GM21786 (cell line): ENCODE measurements at regions not wholly inside any gene's neighbourhood (a gene's known extent, or its start where the extent isn't known, plus 50 kb on each side); places are given as distances from the start of the nearest gene placed in this dataset.

ENCODE experiments used
- ATAC-seq: cut with Tn5 transposase; IDR thresholded peaks from one replicate; pipeline ENCODE4 v1.9.1; 2021; ENCODE audit not compliant: unreplicated experiment

DNA sequence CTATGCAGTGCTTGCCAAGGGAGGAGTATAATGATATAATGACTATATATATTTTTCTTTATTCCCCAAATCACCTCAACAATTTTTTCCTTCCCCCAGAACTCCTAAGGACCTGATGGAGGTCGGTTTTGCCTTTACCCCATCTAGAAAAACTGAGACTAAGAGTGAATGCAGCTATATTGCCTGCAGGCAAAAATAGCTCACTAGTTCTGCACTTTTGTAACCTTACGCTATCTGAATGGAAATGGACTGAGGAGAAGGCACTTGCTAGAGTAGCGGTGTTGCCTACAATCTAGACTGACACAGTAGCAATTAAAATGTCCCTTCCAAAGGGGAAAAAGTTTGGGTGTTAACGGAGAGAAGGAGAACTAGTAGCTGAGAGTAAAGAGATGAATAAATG is 379.5 kb upstream of the SEMA6D start:
- ATAC-seq, result no peak

DNA sequence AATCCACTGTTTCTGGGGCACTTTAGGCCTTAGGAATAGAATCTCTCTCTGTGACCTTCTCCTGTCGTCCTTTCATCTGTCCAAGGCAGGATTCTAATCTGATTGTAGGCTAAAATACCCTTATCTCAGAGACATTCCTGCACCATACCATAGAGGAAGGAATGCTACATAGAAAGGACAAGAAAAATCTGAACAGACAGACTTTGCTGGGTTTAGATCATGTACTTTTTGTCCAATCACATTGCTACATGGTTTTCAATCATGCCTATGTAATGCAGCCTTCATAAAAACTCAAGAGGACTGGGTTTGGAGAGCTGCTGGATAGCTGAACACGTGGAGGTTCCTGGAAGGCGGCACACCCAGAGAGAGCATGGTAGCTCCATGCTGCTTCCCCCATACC is 378.5 kb upstream of the SEMA6D start:
- no peak for ATAC-seq

DNA sequence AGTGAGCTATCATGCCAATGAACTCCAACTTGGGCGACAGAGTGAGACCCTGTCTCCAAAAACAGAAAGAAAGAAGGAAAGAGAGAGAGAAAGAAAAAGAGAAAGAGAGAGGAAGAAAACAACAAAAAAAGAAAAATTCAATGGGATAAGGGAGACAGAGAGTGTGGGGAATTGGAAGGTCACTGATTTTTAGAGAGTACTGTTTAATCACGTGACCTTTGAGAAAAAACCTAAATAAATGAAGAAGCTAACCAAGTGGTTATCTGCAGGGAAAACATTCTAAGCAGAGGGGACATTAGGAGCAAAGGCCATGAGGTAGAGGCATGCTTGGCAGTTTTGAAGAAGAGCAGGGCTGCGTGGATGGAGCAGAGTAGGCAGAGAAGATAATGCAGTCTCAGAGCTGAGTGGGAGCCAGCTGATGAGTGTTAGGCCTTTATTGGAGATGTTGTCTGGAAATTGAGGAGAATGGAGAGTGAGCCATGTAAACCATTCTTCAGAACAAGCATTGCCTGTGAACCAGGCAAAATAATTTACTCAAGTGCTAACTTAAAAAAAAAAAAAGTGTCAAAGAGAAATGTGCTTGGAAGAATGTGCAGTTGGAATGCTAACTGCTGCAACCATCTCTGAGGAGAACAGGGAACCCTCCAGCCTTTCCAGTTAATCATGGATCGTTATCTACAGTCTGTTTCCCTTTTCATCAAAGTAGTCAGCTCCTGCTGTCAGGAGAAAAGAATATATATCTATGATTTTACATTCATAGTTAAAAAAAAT is 377.3 kb upstream of the SEMA6D start:
- no peak for ATAC-seq

DNA sequence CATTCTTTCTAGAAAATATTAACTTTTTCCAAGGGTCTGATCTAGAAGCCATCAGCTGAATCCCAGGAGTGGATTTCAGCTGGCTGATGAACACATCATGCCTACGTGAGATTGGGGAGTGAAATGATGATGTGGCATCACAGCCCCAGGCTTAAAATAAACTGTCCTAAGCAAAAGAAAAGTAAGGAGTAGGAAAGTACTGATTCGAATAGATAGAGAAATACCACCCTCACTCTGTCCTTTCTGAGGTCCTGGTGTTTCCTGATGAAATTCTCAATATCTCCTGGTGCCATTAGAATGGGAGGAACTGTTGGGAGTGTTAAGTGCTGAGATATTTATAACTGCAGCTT is 376.8 kb upstream of the SEMA6D start:
- no peak for ATAC-seq

DNA sequence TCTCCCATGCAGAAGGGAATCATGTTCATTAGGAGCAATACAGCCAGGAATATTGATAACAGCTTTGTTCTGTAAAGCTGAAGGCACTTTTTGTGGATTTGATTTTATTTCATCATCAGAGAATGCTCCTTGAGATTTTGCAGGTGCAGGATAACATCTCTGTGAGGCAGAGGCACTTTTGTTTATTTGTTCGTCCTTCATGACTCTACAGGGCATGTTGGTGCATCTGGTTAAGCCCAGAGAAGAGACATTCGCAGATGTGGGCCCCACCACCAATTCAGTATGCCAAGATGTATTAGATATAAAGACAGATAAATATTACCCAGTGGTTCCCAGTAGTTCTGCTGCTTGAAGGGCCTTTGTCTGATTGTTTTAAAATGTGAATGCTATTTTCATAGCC is 368.1 kb upstream of the SEMA6D start:
- no peak for ATAC-seq

DNA sequence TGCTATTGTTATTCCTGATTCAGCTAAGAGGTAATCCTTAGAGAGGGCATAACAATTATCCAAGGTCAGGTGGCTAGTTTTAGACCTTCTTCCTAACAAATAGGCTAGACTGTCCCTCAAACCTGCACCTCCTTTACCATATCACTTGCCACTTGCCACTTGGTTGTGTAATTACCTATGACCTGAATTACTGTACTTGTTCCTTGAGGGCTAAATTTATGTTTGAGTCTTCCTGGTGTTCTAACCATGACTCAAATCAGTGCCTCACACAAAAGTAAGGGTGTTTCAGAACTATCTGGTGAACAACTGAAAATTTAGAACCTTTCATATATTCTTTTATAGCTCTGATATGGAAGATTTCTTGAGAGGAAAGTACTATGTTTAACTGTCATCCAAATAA is 365.8 kb upstream of the SEMA6D start:
- no peak for ATAC-seq

DNA sequence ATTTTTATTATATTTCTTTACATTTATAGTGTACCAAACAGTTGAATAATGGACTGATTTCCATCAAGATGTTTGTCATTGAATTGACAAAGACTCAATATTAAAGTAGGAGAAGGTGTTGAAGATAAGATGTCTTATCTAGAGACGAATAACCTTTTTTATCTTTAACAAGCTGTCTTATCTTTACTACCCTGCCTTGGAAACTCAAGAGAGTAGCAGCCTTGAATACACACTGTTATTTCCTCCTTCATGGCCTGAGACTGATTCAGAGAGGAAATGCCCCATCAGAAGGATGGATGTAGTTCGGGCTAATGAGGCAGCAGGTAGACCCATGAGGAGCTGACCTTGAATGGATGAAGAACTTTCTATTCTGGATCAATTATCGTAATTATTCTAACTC is 365.1 kb upstream of the SEMA6D start:
- ATAC-seq, result no peak

DNA sequence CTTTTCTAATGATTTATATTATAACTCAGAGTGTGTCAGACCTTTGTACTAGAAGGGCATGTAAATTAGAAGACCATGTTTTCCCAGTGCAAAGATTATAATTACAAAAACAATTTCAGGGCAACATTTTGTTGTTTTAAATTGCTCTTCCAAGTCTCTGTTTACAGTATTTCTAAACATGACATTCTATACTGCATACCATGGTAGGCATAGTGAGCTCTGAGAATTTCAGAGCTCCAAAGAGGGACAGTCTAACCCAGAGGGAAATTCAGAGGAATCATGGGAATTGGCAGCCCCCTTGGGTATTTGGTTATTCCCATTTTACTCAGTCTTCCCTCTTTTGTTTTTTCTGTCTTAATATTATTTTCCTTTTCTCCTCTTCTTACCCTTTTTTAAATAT is 361.5 kb upstream of the SEMA6D start:
- no peak for ATAC-seq

DNA sequence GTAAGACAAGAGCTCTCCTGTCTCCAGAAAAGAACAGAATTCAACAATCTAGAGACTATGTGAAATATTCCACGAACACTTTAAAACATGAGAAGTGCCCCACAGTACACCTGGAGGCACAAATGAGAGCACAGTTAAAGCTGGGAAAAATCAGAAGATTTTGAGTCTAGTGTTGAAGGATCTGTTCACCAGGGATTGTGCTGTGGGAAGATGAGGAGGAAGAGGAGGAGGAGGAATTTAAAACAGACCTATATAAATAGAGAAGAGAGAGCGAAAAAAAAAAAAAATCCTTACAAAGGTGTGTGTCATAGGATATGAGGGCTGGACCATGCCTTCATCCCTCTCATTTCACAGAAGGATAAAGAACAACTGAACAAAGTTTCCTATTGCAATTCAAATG is 361.0 kb upstream of the SEMA6D start:
- ATAC-seq, result no peak

DNA sequence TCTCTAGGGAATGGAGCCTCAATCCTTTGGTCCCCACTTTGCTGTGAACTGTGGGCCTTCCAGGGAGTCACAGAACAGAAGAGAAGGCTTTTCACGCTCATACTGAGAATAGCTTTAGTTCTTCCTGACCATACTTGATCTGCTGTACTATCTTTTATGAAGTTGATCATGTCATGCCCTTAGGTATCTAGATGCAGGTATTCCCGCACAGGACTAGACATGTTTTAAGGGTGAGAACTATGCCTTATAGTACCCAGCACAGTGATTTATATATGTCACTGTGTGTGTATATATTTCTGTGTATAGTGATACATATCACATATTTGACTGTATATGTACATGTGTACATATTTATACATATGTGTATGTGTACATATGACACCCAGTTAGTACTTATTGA is 358.4 kb upstream of the SEMA6D start:
- no peak for ATAC-seq

DNA sequence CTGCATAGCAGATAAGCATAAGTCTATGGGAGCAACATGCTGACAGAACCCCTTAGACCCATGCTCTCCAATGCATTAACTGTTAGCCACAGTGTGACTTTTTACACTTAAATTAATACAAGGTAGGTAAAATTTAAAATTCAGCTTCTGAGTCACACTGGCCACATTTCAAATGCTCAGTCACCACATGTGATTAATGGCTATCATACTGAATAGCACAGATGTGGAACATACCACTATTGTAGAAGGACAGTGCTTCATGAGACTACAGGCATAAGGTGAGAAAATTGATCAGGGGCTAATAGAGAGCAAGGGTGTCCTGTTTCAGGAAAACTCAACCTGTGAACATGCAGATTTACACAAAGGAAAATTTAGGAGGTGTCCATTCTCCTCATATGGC is 357.0 kb upstream of the SEMA6D start:
- ATAC-seq, result no peak

DNA sequence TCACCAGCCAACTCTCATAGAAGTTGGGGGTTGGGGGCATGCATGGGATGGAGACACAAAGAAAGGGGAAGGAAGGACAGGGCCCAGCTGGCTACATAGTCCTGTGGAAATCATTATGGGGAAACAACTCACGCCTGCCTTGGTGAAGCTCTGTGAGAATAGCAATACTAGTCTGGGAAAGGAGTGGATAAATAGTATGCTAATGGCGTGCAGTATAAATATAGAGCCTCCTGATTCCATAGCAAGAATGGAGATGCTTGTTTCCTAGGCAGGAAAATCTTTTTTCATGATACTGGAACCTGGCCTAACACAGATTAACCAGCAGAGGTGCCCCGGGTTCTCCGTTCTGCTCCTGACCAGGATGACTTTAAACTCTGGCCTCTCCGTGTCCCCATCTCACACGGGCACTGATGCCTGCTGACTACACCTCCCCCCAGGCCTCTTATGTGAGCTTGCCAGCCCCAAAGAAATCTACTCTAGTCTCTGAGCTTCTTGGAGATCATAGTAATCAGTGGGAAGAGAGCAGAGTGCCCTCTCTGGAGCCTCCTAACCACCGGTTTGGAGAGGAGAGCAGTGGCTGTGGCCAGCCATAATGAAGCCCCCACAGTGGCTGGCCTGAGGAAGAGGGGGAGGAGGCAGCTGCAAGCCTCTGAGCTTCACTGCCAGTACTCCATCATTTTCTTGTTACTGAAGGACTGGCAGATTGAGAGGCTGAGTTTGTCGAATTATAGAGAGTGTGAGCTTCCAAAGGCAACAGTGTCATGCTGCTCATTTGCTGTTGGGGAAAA is 355.0 kb upstream of the SEMA6D start:
- ATAC-seq, result no peak

DNA sequence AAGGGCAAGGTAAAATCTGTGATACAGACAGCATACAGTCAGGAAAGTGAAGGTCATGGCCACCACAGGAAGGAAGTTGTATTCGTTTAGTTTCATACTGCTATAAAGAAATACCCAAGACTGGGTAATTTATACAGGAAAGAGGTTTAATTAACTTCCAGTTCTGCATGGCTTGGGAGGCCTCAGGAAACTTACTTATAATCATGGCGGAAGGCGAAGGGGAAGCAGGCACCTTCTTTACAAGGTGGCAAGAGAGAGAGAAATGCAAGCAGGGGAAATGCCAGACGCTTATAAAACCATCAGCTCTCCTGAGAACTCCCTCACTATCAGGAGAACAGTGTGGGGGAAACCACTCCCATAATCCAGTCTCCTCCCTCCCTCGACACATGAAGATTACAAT is 353.7 kb upstream of the SEMA6D start:
- ATAC-seq, result no peak

DNA sequence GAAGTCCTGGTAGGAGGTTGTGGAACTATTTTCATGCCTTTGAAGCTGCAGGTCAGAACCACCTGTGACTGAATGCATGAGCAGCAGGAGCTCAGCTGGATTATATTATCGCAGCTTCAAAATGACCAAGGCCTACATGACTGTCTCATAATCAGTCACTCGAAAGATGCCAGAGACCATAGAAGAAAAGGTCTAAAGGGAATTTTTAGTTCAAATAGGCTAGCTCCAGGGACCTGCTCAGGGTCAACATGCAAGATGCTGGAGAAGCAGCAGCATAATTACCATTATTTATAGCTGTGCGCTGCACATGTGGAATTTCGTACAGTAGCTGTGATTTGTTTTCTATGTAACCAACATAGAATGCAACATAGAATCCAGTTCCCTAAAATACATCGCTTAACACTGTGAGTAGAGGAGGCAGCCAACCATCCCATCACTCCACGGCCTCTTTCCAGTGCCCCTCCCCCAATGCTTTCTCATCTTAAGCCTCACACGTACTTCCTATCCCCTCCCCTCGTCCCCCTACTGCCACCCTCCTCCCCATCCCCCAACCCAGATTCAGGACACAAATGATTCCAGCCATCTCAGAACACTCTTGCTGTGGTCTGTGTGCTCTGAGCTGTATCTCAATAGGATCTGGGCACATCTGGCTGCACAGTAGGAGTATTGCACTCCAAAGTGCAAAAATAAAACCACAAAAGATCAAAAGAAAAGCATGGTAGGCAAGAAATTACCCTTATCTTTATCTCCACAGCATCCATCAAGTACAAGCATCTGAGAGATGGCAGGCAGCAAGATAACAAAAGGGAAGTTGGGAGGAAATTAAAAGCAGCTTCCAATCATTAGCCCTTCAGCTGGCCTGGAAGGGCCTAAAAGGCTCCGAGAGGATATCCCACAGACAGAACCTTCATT is 352.8 kb upstream of the SEMA6D start:
- ATAC-seq, result no peak

DNA sequence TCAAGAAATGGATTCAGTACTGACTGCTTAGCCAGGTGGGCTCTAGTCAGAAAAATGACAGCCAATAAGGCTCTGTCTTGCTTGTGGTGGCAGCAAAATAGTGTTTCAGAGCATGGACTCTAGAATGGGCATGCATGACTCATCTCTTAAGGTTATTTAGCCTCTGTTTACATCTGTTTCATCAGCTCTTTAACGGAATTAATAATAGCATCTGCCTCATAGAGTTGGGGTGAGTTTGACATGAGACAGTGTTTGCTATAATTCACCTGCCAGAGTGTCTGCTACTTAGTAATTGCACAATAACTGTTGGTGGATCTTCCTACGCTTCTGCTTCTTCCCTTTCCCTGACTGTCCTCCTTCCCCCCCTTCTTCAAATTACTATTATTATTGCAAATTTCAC is 350.4 kb upstream of the SEMA6D start:
- no peak for ATAC-seq

DNA sequence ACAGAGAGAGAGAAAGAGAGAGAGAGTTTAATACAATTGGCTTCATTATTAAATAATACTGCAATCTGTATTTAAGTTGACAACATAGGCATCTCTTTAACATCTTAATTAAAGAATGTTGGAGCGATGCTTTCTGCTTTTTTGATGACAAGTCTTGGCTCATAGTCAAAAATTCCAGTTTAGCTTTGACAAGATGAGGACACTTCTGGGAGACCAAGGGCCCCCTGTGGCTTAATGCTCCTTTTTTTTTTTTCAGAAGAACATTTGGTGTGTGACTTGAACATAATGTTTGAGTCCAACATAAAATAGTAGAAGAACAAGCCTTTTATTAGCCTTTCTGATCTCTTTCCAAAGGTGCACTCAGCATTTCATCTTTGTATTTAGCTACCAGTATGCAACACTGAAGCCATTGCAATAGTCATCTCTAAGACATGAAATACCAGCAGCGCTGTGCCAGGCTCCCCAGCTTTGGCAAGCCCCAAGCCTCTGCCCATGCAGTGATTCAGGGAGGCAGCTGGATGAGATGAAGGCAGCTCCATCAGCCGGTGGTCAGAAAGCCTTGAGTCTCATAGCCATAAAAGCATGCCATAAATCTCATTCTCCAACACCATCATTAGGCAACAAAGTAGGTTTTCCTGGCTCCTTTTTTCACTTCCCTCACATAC is 349.4 kb upstream of the SEMA6D start:
- no peak for ATAC-seq

DNA sequence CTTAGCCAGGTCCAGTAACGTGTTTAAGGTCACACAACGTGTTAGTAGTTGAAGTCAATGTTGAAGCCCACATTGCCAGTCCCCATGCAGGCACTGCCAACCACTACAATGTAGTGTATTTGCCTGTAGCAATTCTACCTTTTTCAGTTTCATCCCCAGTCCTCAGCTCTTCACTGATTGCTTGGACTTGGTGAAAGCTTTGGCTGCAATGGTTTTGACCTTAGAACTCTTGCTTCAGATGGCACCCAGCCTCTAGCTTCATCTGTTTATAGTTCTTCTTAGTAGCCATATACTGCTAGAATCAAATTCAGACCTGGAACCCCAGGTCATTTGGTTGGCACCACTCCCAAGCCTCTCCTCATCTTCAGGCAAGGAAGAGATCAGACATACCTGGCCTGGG is 345.4 kb upstream of the SEMA6D start:
- ATAC-seq, result no peak

DNA sequence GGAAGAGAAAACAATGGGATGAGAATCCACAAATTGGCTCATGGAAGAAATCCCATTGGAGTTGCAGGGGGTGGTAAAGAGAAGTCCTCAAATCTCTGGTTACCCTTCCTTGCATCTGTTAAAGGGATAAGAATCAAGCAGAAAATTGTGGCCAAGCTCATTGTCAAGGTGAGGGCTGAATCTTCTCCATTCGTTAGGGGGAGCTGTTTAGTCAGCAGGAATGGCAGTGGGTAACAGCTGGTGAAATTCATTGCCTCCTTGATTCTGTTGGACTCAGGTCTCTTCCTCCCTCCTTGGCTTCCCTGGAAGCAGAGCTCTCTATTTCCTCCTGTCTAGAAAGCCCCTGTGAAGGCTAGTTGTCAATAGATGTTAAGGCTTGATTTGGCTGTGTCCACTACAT is 343.1 kb upstream of the SEMA6D start:
- ATAC-seq, result no peak

DNA sequence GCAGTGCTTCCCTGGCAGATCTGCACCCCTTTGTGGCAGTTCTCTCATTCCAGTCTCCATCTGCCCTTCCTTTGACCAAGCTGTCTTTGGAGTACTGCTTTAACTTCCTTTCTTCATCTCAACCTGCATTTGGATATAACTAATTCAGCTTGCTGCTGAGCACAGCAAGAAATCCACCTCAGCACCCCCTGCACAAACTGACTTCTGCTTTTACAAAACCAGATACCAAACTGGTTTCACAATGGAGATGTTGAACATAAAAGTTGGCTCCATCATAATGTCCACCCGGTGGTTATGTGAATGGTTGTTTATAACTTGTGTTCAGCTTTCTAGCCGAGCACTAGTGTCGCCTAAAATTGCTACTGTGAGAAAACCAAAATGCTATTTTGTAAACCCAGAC is 341.1 kb upstream of the SEMA6D start:
- no peak for ATAC-seq

DNA sequence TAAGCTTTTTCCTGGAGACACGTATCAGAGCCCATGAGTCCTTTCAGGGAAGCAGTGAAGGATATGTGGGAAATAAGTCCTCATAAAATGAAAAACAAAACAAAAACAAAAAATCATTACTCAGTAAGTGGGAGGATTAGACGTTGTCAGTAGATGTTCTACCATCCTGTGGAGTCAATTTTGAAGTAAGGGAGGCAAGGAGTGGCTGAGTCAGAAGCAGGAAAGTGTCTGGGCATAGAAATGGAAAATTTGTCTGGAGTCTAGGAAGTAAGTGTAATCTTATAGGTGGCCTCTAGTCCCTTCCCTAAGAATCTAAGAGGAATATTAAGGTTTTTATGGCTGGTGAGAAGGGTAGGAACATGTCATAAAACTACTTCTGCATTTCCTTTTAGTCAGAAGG is 339.8 kb upstream of the SEMA6D start:
- no peak for ATAC-seq

DNA sequence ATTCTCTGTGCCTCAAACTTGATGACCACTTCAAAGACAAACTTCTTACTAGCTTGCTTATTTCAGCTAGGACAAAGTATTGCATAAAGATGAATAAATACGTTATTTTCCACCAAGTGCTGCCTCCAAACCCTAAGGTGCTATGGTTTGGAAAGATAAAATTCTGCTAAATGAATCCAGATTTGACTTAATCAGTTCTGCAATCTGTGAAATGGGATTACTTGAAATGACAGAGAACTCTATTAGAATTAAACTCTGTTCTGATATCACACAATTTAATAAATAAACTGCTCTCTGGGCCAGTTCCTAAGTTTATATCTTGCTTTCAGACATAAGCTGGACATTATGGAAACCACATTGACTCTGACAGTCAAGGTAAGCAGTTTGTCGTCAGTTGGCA is 338.8 kb upstream of the SEMA6D start:
- no peak for ATAC-seq
